Stomach (tissue), 8 donors: ENCODE measurements at regions not wholly inside any gene's neighbourhood (a gene's known extent, or its start where the extent isn't known, plus 50 kb on each side); places are given as distances from the start of the nearest gene placed in this dataset.

Experiments
- DNase-seq, 2 donors: peaks; one replicate each; pipeline versions ENCODE4 v3.0.0 to v3.0.0-alpha.2; 2013 to 2019
- H3K27ac ChIP-seq, 5 donors: fragments of 200-600 bp in 4 of 5; sonication (generic) in 4 of 5; one replicate each; pipeline ENCODE4 v1.5.1; 2013 to 2019; ENCODE audit warnings: mild to moderate bottlenecking in 1 of 5, moderate library complexity in 1 of 5
- H3K27me3 ChIP-seq, 3 donors: fragments of 200-600 bp; sonication (generic); one replicate each; pipeline ENCODE4 v1.5.1; 2017 to 2019; ENCODE audit warnings: mixed run types in 1 of 3
- H3K36me3 ChIP-seq, 4 donors: fragments of 200-600 bp; sonication (generic); 1 replicate in 3 of 4; 2 replicates in 1 of 4; pipeline ENCODE4 v1.5.1; 2016 to 2019
- H3K4me1 ChIP-seq, 4 donors: fragments of 200-600 bp; sonication (generic); one replicate each; pipeline ENCODE4 v1.5.1; 2016 to 2019
- H3K4me3 ChIP-seq, 4 donors: fragments of 200-600 bp; sonication (generic) in 3 of 4; one replicate each; pipeline ENCODE4 v1.5.1; 2016 to 2019; ENCODE audit warnings: mild to moderate bottlenecking in 1 of 4
- H3K9me3 ChIP-seq, 4 donors: fragments of 200-600 bp; sonication (generic); one replicate each; pipeline ENCODE4 v1.5.1; 2016 to 2019
- CTCF ChIP-seq, 7 experiments: fragments of 450-650 bp in 4 of 7; fragments of 200-600 bp in 3 of 7; sonication (generic) in 3 of 7; IDR thresholded peaks; one replicate each; pipeline ENCODE4 v1.5.1; 2016 to 2019; ENCODE audit warnings: antibody characterized with exemption in 7 of 7, control low read depth in 2 of 7, mild to moderate bottlenecking in 1 of 7
- EP300 ChIP-seq: sonication (generic); formaldehyde crosslinking; IDR thresholded peaks from one replicate; pipeline ENCODE4 v1.6.1; 2017; ENCODE audit warnings: antibody characterized with exemption
- POLR2A ChIP-seq, 4 donors: fragments of 450-650 bp; IDR thresholded peaks; one replicate each; pipeline ENCODE4 v1.6.1; 2016; ENCODE audit warnings: antibody characterized with exemption in 4 of 4, control low read depth in 2 of 4, mild to moderate bottlenecking in 1 of 4, moderate library complexity in 1 of 4
- POLR2AphosphoS5 ChIP-seq, 3 donors: sonication (generic); formaldehyde crosslinking; IDR thresholded peaks; one replicate each; pipeline ENCODE4 v1.6.1; 2016; ENCODE audit warnings: antibody characterized with exemption in 3 of 3
- WGBS, 5 donors: extraction: QIAGEN DNeasy Blood & Tissue Kit in 3 of 5; methylation state at CpG; one replicate each; pipeline versions ENCODE4 v1.1.5 to v1.1.7; 2013 to 2018; 5-methylcytosine and 5-hydroxymethylcytosine counted together
- intact Hi-C: fragments of 100-400 bp; cut with DNase I; formaldehyde crosslinking; loops from one replicate; pipeline ENCODE4 v1.15.1; 2023; ENCODE audit warnings: low total_unique reads
- donor health status: healthy with polysubstance abuse.
- donor health status: Bipolar disorder and iron deficiency.
- donor health status: healthy.

GRCh38 chr4:22921936-22922335 is 229.2 kb downstream of the GBA3 start:
- WGBS, 5 donors = 56 to 69% (median 63%) methylated on average over 5 of the region's 5 CpGs
- H3K4me3 ChIP-seq = no peak overlapping the region
- no peaks in the 10 kb centered on the region for H3K4me1 ChIP-seq

GRCh38 chr4:22911285-22911684 is 218.5 kb downstream of the GBA3 start:
- Histone ChIP-seq H3K36me3 (no peaks in the 10 kb centered on the region), H3K9me3 (no peaks in the 10 kb centered on the region), H3K27ac (no peak overlapping the region), H3K4me1 (no peaks in the 10 kb centered on the region), H3K4me3 (no peak overlapping the region), H3K27me3 (no peaks in the 10 kb centered on the region)
- intact Hi-C loops = no loop called here
- TF ChIP-seq POLR2AphosphoS5 (IDR thresholded peaks at IDR 0.05) (no peak), POLR2A (IDR thresholded peaks at IDR 0.05) (no peak), CTCF (IDR thresholded peaks at IDR 0.05) (no peak), EP300 (no peak)
- no peak for DNase-seq

More at GRCh38 chr4:22921936-22922335, 229.2 kb downstream of the GBA3 start:
- Histone ChIP-seq H3K27ac (no peak overlapping the region), H3K9me3 (peaks cover 0 to 6% (median 2%) of the 10 kb centered on the region in 4 donors), H3K27me3 (no peaks in the 10 kb centered on the region), H3K36me3 (no peaks in the 10 kb centered on the region)
- DNase-seq = no peak
- TF ChIP-seq POLR2AphosphoS5 (IDR thresholded peaks at IDR 0.05) (no peak), EP300 (no peak), CTCF (IDR thresholded peaks at IDR 0.05) (no peak), POLR2A (IDR thresholded peaks at IDR 0.05) (no peak)
- intact Hi-C loops = no loop called here

GRCh38 chr4:22910200-22910599 is 217.5 kb downstream of the GBA3 start:
- Histone ChIP-seq H3K27me3 (no peaks in the 10 kb centered on the region), H3K4me1 (no peaks in the 10 kb centered on the region), H3K9me3 (no peaks in the 10 kb centered on the region), H3K27ac (no peak overlapping the region), H3K4me3 (no peak overlapping the region), H3K36me3 (no peaks in the 10 kb centered on the region)
- DNase-seq = no peak
- WGBS, 5 donors = 35 to 58% (median 55%) methylated on average over 2 of the region's 2 CpGs
- intact Hi-C loops = no loop called here
- no peak for TF ChIP-seq POLR2A (IDR thresholded peaks at IDR 0.05)
- TF ChIP-seq POLR2AphosphoS5 (IDR thresholded peaks at IDR 0.05) = no peak
- TF ChIP-seq CTCF (IDR thresholded peaks at IDR 0.05) = no peak
- TF ChIP-seq EP300 = no peak

DNA sequence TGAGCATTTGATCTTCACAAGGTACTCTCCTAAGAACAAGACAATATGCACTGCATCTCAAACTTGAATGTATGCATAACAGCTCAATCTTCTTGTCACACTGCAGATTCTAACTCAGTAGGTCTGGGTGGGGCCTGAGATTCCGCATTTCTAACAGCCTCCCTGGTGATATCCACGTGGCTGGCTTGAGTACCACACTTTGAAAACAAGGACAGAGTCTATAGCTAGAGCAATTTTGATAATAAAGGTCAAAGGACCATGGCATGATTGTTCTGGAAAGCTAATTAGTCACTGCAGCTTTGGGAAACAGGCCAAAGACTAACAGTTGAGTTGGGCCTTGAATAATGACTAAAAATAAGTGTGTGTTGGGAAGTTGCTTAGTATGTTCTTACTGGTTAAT is 213.3 kb downstream of the GBA3 start:
- H3K27me3 ChIP-seq = no peaks in the 10 kb centered on the region
- H3K4me1 ChIP-seq = no peaks in the 10 kb centered on the region
- H3K27ac ChIP-seq = no peak overlapping the region
- intact Hi-C loops = no loop called here
- no peak for TF ChIP-seq EP300
- TF ChIP-seq CTCF (IDR thresholded peaks at IDR 0.05) = no peak
- no peak for TF ChIP-seq POLR2A (IDR thresholded peaks at IDR 0.05)
- H3K9me3 ChIP-seq = no peaks in the 10 kb centered on the region
- DNase-seq = peak in 1 of 2 donors; percentile 13
- H3K4me3 ChIP-seq = no peak overlapping the region
- 3 to 40% (median 26%) methylated on average over 2 of the region's 2 CpGs for WGBS, 5 donors
- H3K36me3 ChIP-seq = no peaks in the 10 kb centered on the region

- TF ChIP-seq POLR2A (IDR thresholded peaks at IDR 0.05) (no peak), CTCF (IDR thresholded peaks at IDR 0.05) (no peak), POLR2AphosphoS5 (IDR thresholded peaks at IDR 0.05) (no peak), EP300 (no peak)
- Histone ChIP-seq H3K36me3 (no peaks in the 10 kb centered on the region), H3K4me1 (no peaks in the 10 kb centered on the region), H3K27ac (no peak overlapping the region), H3K9me3 (no peaks in the 10 kb centered on the region), H3K4me3 (no peak overlapping the region), H3K27me3 (no peaks in the 10 kb centered on the region)
- 43 to 48% (median 48%) methylated on average over 3 of the region's 3 CpGs for WGBS, 5 donors
- DNase-seq = no peak
- intact Hi-C loops = no loop called here
Measured at GRCh38 chr4:22903913-22904312, 211.2 kb downstream of the GBA3 start.
